AG04449 (cell line): ENCODE measurements at regions not wholly inside any gene's neighbourhood (a gene's known extent, or its start where the extent isn't known, plus 50 kb on each side); places are given as distances from the start of the nearest gene placed in this dataset.

Experiments
- CTCF ChIA-PET: fragments of 350-600 bp; formaldehyde crosslinking; extraction: SDS; loops from one replicate; lab custom pipeline; 2021; ENCODE audit warnings: antibody characterized with exemption; lab: Yijun Ruan, JAX
- POLR2A ChIA-PET: fragments of 400-600, 350-600 bp; formaldehyde crosslinking; extraction: SDS; loops from one replicate; lab custom pipeline; 2020; ENCODE audit warnings: antibody characterized with exemption, inconsistent platforms; lab: Yijun Ruan, JAX
- DNase-seq: peaks from one replicate; pipeline ENCODE4 v3.0.0-alpha.2; 2010; ENCODE audit warnings: low read depth, low spot score
- H3K4me3 ChIP-seq: 2 replicates; pipeline ENCODE4 v1.5.1; 2011; ENCODE audit warnings: low read depth, mild to moderate bottlenecking, control low read depth, low read length
- TF ChIP-seq, protein P1 (sequence below): IDR thresholded peaks from one replicate; pipeline ENCODE4 v1.5.1; 2011; ENCODE audit warnings: mild to moderate bottlenecking, moderate library complexity, low read length, control low read depth, inconsistent platforms; ENCODE audit not compliant: insufficient read depth; ENCODE audit errors: missing control alignments

DNA sequence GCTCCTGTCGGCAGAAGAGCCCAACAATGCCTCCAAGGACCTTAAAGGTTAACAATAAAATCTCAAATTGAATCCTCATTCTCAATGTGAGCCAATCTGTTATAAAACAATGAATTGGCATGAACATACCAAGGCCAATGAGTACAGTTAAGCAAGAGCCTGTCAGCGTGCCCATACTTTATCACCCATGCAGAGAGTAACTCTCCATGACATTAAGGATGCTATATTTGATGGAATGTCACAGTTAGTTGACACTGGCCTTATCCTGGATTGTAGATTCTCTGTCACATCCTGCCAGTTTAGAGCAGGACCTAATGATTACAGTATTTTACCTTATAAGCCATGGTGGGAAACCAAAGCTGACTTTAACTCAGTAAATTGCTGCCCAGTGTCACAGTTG is 335.4 kb upstream of the MDFIC2 start:
- TF ChIP-seq, protein P1, sequence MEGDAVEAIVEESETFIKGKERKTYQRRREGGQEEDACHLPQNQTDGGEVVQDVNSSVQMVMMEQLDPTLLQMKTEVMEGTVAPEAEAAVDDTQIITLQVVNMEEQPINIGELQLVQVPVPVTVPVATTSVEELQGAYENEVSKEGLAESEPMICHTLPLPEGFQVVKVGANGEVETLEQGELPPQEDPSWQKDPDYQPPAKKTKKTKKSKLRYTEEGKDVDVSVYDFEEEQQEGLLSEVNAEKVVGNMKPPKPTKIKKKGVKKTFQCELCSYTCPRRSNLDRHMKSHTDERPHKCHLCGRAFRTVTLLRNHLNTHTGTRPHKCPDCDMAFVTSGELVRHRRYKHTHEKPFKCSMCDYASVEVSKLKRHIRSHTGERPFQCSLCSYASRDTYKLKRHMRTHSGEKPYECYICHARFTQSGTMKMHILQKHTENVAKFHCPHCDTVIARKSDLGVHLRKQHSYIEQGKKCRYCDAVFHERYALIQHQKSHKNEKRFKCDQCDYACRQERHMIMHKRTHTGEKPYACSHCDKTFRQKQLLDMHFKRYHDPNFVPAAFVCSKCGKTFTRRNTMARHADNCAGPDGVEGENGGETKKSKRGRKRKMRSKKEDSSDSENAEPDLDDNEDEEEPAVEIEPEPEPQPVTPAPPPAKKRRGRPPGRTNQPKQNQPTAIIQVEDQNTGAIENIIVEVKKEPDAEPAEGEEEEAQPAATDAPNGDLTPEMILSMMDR, result no peak
- no peak overlapping the region for H3K4me3 ChIP-seq
- no peak for DNase-seq
- ChIA-PET POLR2A (no interaction called here), CTCF (no interaction called here)

DNA sequence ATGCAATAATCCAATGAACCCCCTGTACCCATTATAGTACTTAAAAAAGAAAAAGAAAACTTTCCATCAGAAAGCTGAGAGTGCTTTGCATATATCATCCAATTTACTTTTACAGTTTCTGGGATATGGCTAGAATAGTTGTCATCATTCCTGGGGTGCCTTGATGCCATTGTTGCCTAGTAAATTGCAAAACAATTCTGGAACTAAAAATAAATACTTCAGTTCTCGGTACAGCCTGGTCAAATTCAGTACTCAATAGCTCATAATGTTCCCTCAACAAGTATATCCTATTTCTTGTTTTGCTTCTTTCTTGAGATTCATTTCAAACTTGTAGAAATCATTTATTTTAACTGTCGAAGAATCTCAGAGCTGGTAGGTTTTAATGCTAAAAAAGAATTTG is 334.7 kb upstream of the MDFIC2 start:
- no peak for DNase-seq
- ChIA-PET POLR2A (no interaction called here), CTCF (no interaction called here)
- H3K4me3 ChIP-seq, result no peak overlapping the region
- TF ChIP-seq, protein P1, result no peak

DNA sequence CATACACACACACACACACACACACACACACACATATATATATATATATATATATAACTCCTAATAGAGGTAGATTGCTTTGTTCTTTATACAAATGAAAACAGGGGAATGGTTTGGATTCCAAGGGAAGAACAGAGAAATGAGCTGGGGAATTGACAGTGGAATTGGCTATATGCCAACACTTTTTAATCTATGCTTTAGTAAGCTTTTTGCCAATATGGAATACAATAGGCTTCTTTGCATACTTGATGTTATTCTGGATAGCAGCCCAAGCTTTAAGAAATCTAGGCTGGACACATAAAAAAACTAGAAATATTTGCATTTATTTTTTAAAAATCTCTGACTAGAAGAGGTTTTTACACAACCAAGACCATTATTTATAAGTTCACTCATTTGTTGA is 334.2 kb upstream of the MDFIC2 start:
- POLR2A ChIA-PET, result no interaction called here
- TF ChIP-seq, protein P1, result no peak

DNA sequence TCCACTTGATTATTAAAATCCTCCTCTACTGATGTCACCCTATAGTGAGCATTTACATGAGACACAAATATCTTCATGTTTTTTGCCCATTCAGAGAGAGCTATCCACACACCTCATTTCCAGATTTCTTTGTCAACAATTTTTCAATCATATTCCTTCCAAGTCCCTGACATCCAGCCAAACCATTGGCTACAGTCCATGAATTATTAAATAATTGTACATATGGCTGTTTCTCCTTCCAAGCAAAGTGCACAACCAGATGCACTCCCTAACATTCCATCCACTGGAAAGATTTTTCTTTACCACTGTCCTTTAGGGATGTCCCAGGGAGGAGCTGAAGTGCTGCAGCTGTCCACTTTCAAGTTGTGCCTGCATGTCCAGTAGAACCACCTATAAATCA is 328.0 kb upstream of the MDFIC2 start:
- TF ChIP-seq, protein P1, result no peak
- H3K4me3 ChIP-seq, result no peak overlapping the region
- POLR2A ChIA-PET, result no interaction called here
- DNase-seq, result no peak
- CTCF ChIA-PET, result no interaction called here

More for the DNA sequence above, 334.2 kb upstream of the MDFIC2 start:
- no peak overlapping the region for H3K4me3 ChIP-seq
- no peak for DNase-seq
- CTCF ChIA-PET, result no interaction called here

DNA sequence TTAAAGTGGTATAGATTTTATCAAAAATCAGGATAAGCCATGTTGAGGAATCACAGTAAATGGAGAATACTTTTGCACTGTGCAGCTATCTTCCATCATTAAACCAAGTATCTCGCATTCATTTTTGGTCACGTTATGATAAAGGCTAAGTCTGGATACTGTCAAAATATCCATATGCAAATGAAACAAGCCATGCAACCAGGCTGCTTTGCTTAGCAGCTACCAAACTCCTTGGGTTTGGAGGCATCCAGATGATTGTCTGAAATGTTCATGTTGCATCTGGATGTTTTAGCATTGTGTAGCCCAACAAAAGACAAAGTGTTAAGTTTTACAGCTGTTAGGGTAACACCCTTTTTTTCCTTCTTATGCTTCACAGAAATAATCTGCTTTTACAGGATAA is 322.9 kb upstream of the MDFIC2 start:
- CTCF ChIA-PET, result no interaction called here
- no peak for DNase-seq
- TF ChIP-seq, protein P1, result no peak
- no peak overlapping the region for H3K4me3 ChIP-seq
- POLR2A ChIA-PET, result no interaction called here

DNA sequence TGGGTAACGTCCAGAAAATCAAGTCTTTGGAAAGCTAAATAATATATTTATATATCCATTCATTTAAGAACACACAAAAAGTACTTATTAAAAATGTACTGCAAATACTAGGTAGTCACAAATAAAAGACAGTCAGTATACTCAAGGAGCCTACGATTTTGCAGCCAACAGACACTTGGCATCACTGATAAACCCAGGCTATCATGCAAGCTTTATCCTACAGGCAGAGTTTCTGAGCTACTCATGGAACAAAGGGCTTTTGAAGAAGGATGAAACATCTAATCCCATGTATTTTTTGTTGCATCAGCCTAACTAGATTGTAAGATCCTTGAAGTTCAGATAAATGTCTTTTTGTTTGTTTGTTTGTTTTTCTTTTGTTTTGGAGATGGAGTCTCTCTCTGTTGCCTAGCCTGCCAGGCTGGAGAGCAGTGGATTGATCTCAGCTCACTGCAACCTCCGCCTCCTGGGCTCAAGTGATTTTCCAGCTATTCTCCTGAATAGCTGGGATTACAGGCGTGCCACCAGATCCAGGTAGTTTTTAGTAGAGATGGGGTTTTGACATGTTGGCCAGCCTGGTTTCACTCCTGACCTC is 319.4 kb upstream of the MDFIC2 start:
- ChIA-PET CTCF (no interaction called here), POLR2A (no interaction called here)
- H3K4me3 ChIP-seq, result no peak overlapping the region
- DNase-seq, result no peak
- TF ChIP-seq, protein P1, result no peak
